HEK293 (cell line): ENCODE measurements at regions not wholly inside any gene's neighbourhood (a gene's known extent, or its start where the extent isn't known, plus 50 kb on each side); places are given as distances from the start of the nearest gene placed in this dataset.

Experiments
- SCRT2 ChIP-seq: fragments of 450-650 bp; formaldehyde crosslinking; IDR thresholded peaks from 2 replicates; pipeline ENCODE4 v1.5.1; 2016; ENCODE audit warnings: missing biosample characterization, missing genetic modification characterization
- SETDB1 ChIP-seq: IDR thresholded peaks from one replicate; pipeline ENCODE4 v1.6.1; 2017; ENCODE audit warnings: mild to moderate bottlenecking, low read length, moderate library complexity, mixed read lengths; ENCODE audit not compliant: insufficient read length
- SP2 ChIP-seq: fragments of 450-650 bp; formaldehyde crosslinking; IDR thresholded peaks from 2 replicates; pipeline ENCODE4 v1.5.1; 2016; ENCODE audit warnings: missing biosample characterization, missing genetic modification characterization
- TCF7L2 ChIP-seq: IDR thresholded peaks from 2 replicates; pipeline ENCODE4 v1.6.1; 2011; ENCODE audit warnings: low read depth, mild to moderate bottlenecking, inconsistent platforms, low read length, moderate library complexity, borderline replicate concordance
- ZNF121 ChIP-seq: fragments of 450-650 bp; formaldehyde crosslinking; IDR thresholded peaks from 2 replicates; pipeline ENCODE4 v1.5.1; 2016; ENCODE audit warnings: missing biosample characterization, missing genetic modification characterization
- ZNF223 ChIP-seq: fragments of 450-650 bp; formaldehyde crosslinking; IDR thresholded peaks from 2 replicates; pipeline ENCODE4 v1.5.1; 2016; ENCODE audit warnings: missing biosample characterization, missing genetic modification characterization
- ZNF24 ChIP-seq: fragments of 450-650 bp; formaldehyde crosslinking; IDR thresholded peaks from 2 replicates; pipeline ENCODE4 v1.5.1; 2016; ENCODE audit warnings: missing biosample characterization, missing genetic modification characterization
- ZNF362 ChIP-seq: fragments of 450-650 bp; formaldehyde crosslinking; IDR thresholded peaks from 2 replicates; pipeline ENCODE4 v1.5.1; 2016; ENCODE audit warnings: missing biosample characterization, missing genetic modification characterization
- ZNF391 ChIP-seq: fragments of 450-650 bp; formaldehyde crosslinking; IDR thresholded peaks from 2 replicates; pipeline ENCODE4 v1.5.1; 2016; ENCODE audit warnings: low read depth, missing biosample characterization, missing genetic modification characterization, borderline replicate concordance
- ZNF501 ChIP-seq: fragments of 450-650 bp; formaldehyde crosslinking; IDR thresholded peaks from 2 replicates; pipeline ENCODE4 v1.5.1; 2016; ENCODE audit warnings: missing biosample characterization, missing genetic modification characterization
- ZNF747 ChIP-seq: fragments of 450-650 bp; formaldehyde crosslinking; IDR thresholded peaks from 2 replicates; pipeline ENCODE4 v1.5.1; 2016; ENCODE audit warnings: missing biosample characterization, missing genetic modification characterization
- ZNF830 ChIP-seq: fragments of 450-650 bp; IDR thresholded peaks from 2 replicates; pipeline ENCODE4 v1.5.0; 2018; ENCODE audit warnings: missing biosample characterization, missing genetic modification characterization, low read depth, mild to moderate bottlenecking, moderate library complexity
- TF ChIP-seq, protein P1 (sequence below): fragments of 450-650 bp; formaldehyde crosslinking; IDR thresholded peaks from 2 replicates; pipeline ENCODE4 v1.5.1; 2016; ENCODE audit warnings: missing biosample characterization, missing genetic modification characterization
- TF ChIP-seq, protein P2 (sequence below): fragments of 450-650 bp; IDR thresholded peaks from 2 replicates; pipeline ENCODE4 v1.5.1; 2018; ENCODE audit warnings: missing biosample characterization, missing genetic modification characterization

GRCh38 chr5:15064396-15064795 lies 192.8 kb upstream of the ANKH start:
- TF ChIP-seq, protein P1, sequence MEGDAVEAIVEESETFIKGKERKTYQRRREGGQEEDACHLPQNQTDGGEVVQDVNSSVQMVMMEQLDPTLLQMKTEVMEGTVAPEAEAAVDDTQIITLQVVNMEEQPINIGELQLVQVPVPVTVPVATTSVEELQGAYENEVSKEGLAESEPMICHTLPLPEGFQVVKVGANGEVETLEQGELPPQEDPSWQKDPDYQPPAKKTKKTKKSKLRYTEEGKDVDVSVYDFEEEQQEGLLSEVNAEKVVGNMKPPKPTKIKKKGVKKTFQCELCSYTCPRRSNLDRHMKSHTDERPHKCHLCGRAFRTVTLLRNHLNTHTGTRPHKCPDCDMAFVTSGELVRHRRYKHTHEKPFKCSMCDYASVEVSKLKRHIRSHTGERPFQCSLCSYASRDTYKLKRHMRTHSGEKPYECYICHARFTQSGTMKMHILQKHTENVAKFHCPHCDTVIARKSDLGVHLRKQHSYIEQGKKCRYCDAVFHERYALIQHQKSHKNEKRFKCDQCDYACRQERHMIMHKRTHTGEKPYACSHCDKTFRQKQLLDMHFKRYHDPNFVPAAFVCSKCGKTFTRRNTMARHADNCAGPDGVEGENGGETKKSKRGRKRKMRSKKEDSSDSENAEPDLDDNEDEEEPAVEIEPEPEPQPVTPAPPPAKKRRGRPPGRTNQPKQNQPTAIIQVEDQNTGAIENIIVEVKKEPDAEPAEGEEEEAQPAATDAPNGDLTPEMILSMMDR = no peak
- TF ChIP-seq, protein P2, sequence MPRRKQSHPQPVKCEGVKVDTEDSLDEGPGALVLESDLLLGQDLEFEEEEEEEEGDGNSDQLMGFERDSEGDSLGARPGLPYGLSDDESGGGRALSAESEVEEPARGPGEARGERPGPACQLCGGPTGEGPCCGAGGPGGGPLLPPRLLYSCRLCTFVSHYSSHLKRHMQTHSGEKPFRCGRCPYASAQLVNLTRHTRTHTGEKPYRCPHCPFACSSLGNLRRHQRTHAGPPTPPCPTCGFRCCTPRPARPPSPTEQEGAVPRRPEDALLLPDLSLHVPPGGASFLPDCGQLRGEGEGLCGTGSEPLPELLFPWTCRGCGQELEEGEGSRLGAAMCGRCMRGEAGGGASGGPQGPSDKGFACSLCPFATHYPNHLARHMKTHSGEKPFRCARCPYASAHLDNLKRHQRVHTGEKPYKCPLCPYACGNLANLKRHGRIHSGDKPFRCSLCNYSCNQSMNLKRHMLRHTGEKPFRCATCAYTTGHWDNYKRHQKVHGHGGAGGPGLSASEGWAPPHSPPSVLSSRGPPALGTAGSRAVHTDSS = no peak
- TF ChIP-seq SP2 (no peak), SCRT2 (tag by site-specific recombination) (no peak), ZNF391 (tag by site-specific recombination) (no peak), ZNF747 (tag by site-specific recombination) (no peak), ZNF24 (tag by site-specific recombination) (no peak), ZNF362 (tag by site-specific recombination) (no peak), ZNF501 (tag by site-specific recombination) (no peak), ZNF121 (no peak), SETDB1 (no peak), ZNF223 (tag by site-specific recombination) (no peak), TCF7L2 (no peak), ZNF830 (tag by site-specific recombination) (no peak)
